SK-N-SH (cell line): ENCODE measurements at regions not wholly inside any gene's neighbourhood (a gene's known extent, or its start where the extent isn't known, plus 50 kb on each side); places are given as distances from the start of the nearest gene placed in this dataset.

Experiments
- CTCF ChIP-seq: fragments of 200-600 bp; sonication (generic); IDR thresholded peaks from 2 replicates; pipeline ENCODE4 v1.6.1; 2017; ENCODE audit warnings: antibody characterized with exemption, mild to moderate bottlenecking, moderate library complexity
- FOXJ3 ChIP-seq: sonication (generic); formaldehyde crosslinking; IDR thresholded peaks from 2 replicates; pipeline ENCODE4 v1.5.1; 2020; ENCODE audit warnings: mild to moderate bottlenecking, missing genetic modification reagents
- TAF1 ChIP-seq: IDR thresholded peaks from 2 replicates; pipeline ENCODE4 v1.6.1; 2012; ENCODE audit warnings: low read depth, mild to moderate bottlenecking, low read length, moderate library complexity, borderline replicate concordance

- TF ChIP-seq FOXJ3 (CRISPR knock-in tag) (no peak), CTCF (no peak), TAF1 (no peak)
Measured at GRCh38 chr1:193988885-193989284, 802.5 kb upstream of the B3GALT2 start.
